Ishikawa (cell line): ENCODE measurements at regions not wholly inside any gene's neighbourhood (a gene's known extent, or its start where the extent isn't known, plus 50 kb on each side); places are given as distances from the start of the nearest gene placed in this dataset.

Experiments
- TEAD4 ChIP-seq: IDR thresholded peaks from 2 replicates; pipeline ENCODE4 v1.6.1; 2012
- YY1 ChIP-seq: IDR thresholded peaks from 2 replicates; pipeline ENCODE4 v1.6.1; 2012; ENCODE audit warnings: low read depth

DNA sequence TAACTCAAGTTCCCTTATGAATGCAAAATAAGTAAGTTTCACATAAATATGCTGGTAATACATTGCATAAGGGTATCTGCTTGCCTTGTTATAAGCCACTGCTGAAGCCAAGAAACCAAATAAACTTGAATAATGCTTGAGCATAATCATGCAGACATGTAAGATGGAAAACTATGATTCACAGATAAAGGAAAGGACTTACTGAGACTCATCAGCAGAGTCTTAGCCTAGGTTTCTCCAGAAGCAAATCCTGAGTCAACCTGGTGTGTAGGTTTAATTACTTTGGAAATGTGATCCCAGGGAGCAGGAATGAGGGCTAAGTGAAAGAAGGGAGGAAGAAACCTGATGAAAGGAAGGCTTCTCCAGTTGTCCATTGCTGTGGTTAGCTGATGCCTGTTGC is 107.7 kb upstream of the BTG1 start:
- TF ChIP-seq TEAD4, result no peak
- TF ChIP-seq YY1, result no peak
